ENCODE measurements at regions not wholly inside any gene's neighbourhood (a gene's known extent, or its start where the extent isn't known, plus 50 kb on each side); places are given as distances from the start of the nearest gene placed in this dataset.
"Not testable (repeated sequence)": the region's sequence is repeated elsewhere in the genome, so short reads cannot be mapped to it uniquely, and the experiment has no call there.

DNA sequence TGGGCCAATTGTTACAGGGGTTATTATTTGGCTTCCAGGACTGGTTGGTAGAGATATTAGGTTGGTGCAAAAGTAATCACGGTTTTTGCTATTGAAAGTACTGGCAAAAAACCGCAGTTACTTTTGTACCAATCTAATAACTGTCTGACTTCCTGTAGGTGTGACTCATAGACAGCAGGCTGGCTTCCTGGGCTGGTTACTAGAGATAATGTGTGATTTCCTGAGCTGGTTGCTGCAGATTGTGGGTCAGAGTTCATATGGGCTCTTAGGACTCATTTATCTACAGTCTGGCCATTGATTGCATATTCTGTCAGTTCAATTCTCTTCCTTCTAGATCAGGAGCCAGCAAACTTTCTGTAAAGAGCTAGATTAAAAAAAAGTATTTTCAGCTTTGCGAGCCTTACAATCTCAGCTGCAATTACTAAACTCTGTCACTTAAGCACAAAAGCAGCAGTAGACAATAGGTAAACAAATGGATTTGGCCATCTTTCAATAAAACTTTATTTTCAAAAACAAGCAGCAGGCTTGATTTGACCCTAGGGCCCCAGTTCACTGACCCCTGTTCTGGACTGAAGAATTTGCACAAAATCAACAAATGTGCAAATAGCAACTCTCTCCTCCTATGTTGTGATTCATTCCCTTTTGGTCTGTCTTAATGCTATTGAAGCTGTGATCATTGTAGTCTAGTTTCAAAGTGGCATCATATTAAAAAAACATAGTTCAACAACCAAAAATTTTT lies 50.8 kb upstream of the BOD1L1 start:
- no peak for DNase-seq

GRCh38 chr4:13681570-13681969 lies 54.0 kb upstream of the BOD1L1 start:
- DNase-seq: no peak

DNA sequence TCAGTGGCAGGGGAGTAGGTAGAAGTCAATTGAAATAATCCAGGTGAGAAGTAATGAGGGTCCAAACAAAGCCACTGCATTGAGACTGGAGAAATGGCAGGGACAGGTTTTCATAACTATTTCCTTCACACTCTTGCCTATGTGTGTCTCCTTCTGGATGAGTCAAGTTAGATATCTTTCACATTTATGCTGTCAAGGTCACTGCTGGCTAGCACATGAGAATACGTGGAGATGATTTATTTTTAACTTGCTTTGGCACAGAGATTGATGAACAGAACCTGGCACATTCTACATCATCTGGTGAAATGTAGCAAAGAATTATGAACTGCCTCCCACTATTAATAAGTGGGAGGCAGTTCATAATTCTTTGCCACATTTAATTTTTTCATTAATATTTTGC lies 66.7 kb upstream of the BOD1L1 start:
- DNase-seq: no peak

GRCh38 chr4:13698296-13698695 lies 70.8 kb upstream of the BOD1L1 start:
- DNase-seq: no peak

DNA sequence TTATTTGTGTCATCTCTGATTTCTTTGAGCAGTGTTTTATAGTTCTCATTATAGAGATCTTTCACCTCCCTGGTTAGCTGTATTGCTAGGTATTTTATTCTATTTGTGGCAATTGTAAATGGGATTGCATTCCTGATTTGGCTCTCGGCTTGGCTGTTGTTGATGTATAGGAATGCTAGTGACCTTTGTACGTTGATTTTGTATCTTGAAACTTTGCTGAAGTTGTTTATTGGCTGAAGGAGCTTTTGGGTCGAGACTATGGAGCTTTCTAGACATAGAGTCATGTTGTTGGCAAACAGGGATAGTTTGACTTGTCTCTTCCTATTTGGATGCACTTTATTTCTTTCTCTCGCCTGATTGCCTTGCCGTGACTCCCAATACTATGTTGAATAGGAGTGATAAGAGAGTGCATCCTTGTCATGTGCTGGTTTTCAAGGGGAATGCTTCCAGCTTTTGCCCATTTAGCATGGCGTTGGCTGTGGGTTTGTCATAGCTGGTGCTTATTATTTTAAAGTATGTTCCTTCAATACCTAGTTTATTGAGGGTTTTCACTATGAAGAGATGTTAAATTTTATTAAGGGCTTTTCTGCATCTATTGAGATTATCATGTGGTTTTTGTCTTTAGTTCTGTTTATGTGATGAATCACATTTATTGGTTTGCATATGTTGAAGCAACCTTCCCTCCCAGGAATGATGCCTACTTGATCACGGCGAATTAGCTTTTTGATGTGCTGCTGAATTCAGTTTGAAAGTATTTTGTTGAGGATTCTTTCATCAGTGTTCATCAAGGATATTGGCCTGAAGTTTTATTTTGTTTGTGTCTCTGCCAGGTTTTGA lies 72.7 kb upstream of the BOD1L1 start:
- no peak for DNase-seq

GRCh38 chr4:13700858-13701140 lies 73.3 kb upstream of the BOD1L1 start:
- DNase-seq: not testable (repeated sequence)

DNA sequence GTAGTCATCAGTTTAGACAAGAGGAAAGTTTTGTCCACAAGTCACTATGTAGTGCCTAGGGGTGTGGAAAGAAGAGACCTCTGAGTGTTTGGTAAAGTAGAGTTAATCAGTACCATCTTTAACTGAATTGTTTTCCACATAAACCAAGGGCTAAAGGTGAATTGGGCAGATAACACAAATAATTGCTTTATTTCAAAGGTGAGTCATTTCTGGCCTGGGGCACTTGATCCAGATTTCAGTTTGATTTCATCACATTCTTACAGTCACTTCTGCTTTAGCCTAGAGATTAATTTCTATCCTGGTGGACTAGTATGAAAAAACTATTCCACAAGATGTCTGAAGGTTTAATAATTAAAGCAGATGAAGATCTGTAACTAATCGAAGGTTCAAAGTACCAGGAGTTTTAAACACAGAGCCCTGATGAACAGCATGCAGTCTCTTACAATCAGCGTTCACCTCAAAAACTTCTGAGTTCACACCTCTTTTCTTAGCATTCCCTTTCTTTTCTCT lies 74.5 kb upstream of the BOD1L1 start:
- no peak for DNase-seq

DNA sequence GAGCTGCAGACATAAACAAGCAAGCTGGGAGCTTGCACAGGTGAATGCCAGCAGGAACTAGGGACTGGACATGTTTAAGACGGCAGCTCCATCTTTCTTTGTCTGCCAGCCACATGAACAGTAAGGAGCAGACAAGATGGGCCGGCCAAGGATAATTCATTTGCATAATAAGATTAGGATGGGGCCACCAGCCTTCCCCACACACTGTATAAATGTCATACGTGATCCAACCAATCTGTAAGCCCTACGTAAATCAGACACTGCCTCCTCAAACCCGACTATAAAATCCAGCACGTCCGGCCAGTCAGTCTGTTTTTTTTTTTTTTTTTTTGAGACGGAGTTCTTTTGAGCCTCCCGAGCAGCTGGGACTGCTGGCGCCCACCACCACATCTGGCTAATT lies 75.6 kb upstream of the BOD1L1 start:
- DNase-seq: no peak

DNA sequence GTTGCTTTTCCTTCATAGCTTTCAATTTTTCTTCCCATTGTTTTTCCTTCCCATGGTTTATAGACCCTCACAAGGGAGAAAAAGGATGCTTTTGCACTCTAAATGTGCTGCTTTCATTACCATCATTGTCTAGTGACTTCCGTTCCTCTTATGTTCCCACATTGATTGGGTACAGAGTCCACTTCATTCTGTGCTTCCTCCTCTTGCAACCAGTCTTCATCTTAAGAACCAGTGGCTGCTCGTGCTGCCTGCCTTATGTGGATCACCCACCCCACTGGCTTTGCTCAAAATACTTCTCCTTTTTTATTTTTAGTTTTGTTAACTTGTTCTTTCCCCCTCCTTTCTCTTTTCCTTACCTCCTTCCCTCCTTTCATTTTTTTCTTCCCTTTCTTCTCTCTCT lies 76.5 kb upstream of the BOD1L1 start:
- DNase-seq: no peak

GRCh38 chr4:13704761-13705160 lies 77.2 kb upstream of the BOD1L1 start:
- no peak for DNase-seq

DNA sequence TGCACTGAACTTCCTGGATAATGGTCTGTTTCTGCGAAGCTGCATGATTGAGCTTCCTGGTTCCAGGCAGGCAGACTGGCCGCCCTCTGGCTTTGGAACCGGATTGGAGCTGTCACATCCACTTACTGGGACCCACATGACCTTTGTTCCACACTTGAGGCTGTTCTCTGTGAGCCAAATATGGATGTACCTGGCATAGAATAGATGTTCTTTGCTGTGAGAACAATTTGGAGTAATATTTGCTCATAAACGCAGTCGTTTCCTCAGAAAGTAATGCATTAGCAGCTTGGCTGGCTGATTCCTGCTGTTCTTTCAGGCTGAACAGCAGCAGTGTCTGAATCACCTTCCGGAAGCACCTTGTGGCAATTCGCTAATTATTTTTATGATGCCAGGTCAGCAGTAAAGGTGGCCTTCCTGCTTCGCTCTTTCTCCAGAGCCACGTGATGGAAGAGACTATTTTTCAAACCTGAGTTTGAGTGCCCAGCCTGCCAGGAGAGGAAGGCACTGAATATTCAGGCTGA lies 78.1 kb upstream of the BOD1L1 start:
- no peak for DNase-seq

DNA sequence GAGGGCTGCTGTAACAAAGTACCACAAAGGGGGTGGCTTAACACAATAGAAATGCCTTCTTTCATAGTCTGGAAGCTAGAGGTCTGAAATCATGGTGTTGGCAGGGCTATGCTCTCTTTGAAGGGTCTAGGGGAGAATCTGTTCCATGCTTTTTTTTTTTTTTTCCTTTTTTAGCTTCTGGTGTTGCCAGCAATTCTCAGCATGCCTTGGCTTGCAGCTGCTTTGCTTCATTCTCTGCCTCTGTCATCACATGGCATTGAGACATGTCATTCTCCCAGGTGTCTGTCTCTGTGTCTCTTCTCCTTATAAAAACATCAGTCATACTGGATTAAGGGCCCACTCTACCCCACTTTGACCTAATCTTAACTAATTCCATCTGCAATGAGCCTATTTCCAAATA lies 78.6 kb upstream of the BOD1L1 start:
- no peak for DNase-seq

DNA sequence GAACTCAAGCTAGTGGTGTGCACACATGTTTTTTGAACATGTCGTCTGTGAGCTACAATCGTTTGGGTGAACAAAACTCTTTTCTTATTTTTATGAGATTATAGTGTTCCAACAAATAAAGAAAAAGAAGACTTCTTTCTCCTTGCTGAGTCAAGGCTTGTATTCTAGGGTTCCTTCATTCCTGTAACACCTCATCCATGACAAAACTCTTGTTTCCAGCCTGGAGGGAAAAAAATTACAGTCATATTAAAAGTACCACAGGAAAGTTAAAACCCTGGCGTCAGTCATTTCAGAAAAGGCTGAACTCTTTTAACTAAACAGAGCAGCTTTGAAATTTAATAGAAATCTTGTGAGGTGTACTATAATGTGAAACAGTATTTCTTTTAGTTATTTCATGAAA lies 79.2 kb upstream of the BOD1L1 start:
- DNase-seq: no peak

DNA sequence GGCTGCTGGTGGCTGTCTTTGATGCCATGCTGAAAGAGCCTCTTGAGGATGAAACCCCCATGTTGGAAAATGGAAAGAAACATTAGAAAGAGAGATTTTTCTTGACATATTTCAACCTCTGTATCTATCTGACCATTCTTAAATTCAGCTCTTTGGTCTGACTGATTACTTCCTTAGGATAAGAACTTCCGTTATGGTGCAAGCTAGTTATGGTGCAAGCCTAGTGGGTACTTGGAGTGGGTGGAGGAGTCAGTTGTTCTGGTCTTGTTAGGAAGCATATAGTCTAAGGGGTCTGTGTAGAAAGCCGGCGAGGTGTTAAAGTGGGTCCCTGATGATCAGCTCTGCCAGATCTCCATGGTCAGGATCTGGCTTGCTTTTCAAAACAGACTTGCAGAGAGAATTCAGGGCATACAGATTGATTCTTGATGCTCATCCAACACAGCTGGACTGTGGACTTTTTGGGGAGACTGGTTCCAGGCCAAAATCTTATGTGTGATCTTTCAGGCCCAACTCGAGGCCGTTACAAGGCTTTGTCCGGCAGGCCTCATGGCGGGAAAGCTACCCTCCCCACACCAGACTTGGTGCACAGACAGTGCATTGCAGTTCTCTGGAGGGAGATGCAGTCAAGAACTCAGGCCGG lies 82.8 kb upstream of the BOD1L1 start:
- DNase-seq: no peak

GRCh38 chr4:13711233-13711785 lies 83.8 kb upstream of the BOD1L1 start:
- DNase-seq: peak in 1 of 2 experiments; percentile 13

- no peak for DNase-seq
Measured at GRCh38 chr4:13721894-13722293, 94.4 kb upstream of the BOD1L1 start.

- no peak for DNase-seq
Measured at GRCh38 chr4:13722649-13723048, 95.1 kb upstream of the BOD1L1 start.

DNA sequence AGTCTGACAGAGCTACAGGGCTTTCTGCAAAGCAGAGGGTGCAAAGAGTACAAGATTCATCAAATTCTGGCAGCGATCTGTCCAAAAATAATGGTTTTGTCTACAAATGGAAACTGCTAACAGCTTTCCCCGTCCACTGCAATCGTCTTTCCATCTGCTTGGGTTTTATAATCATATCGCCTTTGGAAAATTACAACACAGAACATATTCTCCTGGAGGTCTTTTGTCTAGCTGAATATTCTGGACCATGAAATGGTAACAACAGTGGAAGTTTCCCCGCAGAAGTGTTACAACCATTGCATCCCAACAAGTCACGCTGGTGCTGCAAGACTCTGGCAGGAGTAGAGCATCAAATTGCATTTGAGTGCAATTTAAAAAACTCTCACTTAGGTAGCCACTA lies 101.2 kb upstream of the BOD1L1 start:
- no peak for DNase-seq

- no peak for DNase-seq
Measured at GRCh38 chr4:13731019-13731418, 103.5 kb upstream of the BOD1L1 start.

DNA sequence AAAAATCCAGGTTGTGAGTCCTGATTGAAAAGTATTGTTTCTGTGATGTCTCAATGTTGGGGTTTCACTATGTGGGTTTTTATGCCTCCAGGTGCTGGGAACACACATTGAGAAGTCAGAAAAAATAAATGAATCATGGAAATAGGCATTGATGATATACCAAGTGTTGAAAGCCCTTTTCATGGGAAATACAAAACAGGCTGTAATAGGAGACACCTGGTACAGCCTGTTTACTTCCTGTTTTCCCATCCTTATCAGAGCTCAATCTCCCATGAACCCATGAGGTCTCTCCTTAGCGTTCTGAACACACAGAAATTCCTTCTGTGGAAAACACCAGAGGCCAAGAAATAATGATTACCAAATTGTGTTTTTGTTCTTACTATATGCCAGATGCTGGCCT lies 106.3 kb upstream of the BOD1L1 start:
- no peak for DNase-seq

- DNase-seq: no peak
Measured at GRCh38 chr4:13750594-13750993, 123.1 kb upstream of the BOD1L1 start.

DNA sequence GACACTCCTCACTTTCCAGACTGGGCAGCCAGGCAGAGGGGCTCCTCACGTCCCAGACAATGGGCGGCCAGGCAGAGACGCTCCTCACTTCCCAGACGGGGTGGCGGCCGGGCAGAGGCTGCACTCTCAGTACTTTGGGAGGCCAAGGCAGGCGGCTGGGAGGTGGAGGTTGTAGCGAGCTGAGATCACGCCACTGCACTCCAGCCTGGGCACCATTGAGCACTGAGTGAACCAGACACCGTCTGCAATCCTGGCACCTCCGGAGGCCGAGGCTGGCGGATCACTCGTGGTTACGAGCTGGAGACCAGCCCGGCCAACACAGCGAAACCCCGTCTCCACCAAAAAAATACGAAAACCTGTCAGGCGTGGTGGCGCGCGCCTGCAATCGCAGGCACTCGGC lies 134.1 kb upstream of the BOD1L1 start:
- not testable (repeated sequence) for DNase-seq

- no peak for DNase-seq
Measured at GRCh38 chr4:13762130-13762529, 134.6 kb upstream of the BOD1L1 start.
